ENCODE measurements at regions not wholly inside any gene's neighbourhood (a gene's known extent, or its start where the extent isn't known, plus 50 kb on each side); places are given as distances from the start of the nearest gene placed in this dataset.

- TF ChIP-seq ZNF557 (CRISPR knock-in tag; IDR thresholded peaks at IDR 0.05) (no peak), CENPT (CRISPR knock-in tag; IDR thresholded peaks at IDR 0.05; ENCODE audit: low read depth) (no peak), ZNF44 (CRISPR knock-in tag; IDR thresholded peaks at IDR 0.05) (no peak), ZMAT3 (CRISPR knock-in tag; conservative IDR thresholded peaks at IDR 0.05) (no peak), HNF1A (IDR thresholded peaks at IDR 0.05; ENCODE audit: low read depth) (no peak), HNF1A (CRISPR knock-in tag; IDR thresholded peaks at IDR 0.05; ENCODE audit: borderline replicate concordance) (no peak), ZNF607 (CRISPR knock-in tag; IDR thresholded peaks at IDR 0.05; ENCODE audit: borderline replicate concordance) (no peak), MXD4 (CRISPR knock-in tag; IDR thresholded peaks at IDR 0.05) (no peak), ZNF605 (CRISPR knock-in tag; IDR thresholded peaks at IDR 0.05) (no peak), BHLHE40 (IDR thresholded peaks at IDR 0.05; ENCODE audit: low read length) (no peak)
These were observed 52.3 kb upstream of the USP44 start (continued) for GRCh38 chr12:95603351-95604145.

Data from HepG2 (cell line).